ENCODE measurements at regions not wholly inside any gene's neighbourhood (a gene's known extent, or its start where the extent isn't known, plus 50 kb on each side); places are given as distances from the start of the nearest gene placed in this dataset.

- no peaks in the 10 kb centered on the region for H3K36me3 ChIP-seq (ENCODE audit: control insufficient read depth in 4 of 4, insufficient read depth in 4 of 4, low read length in 4 of 4)
- no peak for ATAC-seq (ENCODE audit: insufficient read depth, low FRiP score)
- no peak overlapping the region for H3K27ac ChIP-seq (ENCODE audit: low read depth in 1 of 2, low read length in 1 of 2)
- H3K9me3 ChIP-seq (ENCODE audit: control insufficient read depth in 4 of 4, insufficient read depth in 3 of 4, low read length in 3 of 4): no peaks in the 10 kb centered on the region
- no peak overlapping the region for H3K4me3 ChIP-seq
- no peaks in the 10 kb centered on the region for H3K27me3 ChIP-seq (ENCODE audit: control insufficient read depth in 3 of 3, insufficient read depth in 3 of 3, low read length in 2 of 3)
- WGBS, 2 donors: 71 to 74% methylated on average over 15 of the region's 15 CpGs
- peak in 2 of 3 donors; percentile 28 to 30 for DNase-seq
- no peak overlapping the region for H3K9ac ChIP-seq (ENCODE audit: insufficient read depth in 1 of 2, low read length in 2 of 2)
- TF ChIP-seq CTCF (IDR thresholded peaks at IDR 0.05; ENCODE audit: control extremely low read depth, extremely low read depth): no peak
- H3K4me1 ChIP-seq (ENCODE audit: control insufficient read depth in 5 of 5, insufficient read depth in 5 of 5, low read length in 5 of 5): no peaks in the 10 kb centered on the region
Measured at GRCh38 chr6:99130897-99131873, 183.4 kb upstream of the FBXL4 start.

- H3K9ac ChIP-seq (ENCODE audit: insufficient read depth in 1 of 2, low read length in 2 of 2): no peak overlapping the region
- no peak overlapping the region for H3K4me3 ChIP-seq
- H3K27ac ChIP-seq (ENCODE audit: low read depth in 1 of 2, low read length in 1 of 2): no peak overlapping the region
- no peaks in the 10 kb centered on the region for H3K27me3 ChIP-seq (ENCODE audit: control insufficient read depth in 3 of 3, insufficient read depth in 3 of 3, low read length in 2 of 3)
- H3K9me3 ChIP-seq (ENCODE audit: control insufficient read depth in 4 of 4, insufficient read depth in 3 of 4, low read length in 3 of 4): no peaks in the 10 kb centered on the region
- ATAC-seq (ENCODE audit: insufficient read depth, low FRiP score) (no peak), DNase-seq (no peak)
- no peaks in the 10 kb centered on the region for H3K36me3 ChIP-seq (ENCODE audit: control insufficient read depth in 4 of 4, insufficient read depth in 4 of 4, low read length in 4 of 4)
- WGBS, 2 donors: 85 to 95% methylated on average over 2 of the region's 2 CpGs
- no peaks in the 10 kb centered on the region for H3K4me1 ChIP-seq (ENCODE audit: control insufficient read depth in 5 of 5, insufficient read depth in 5 of 5, low read length in 5 of 5)
- TF ChIP-seq CTCF (IDR thresholded peaks at IDR 0.05; ENCODE audit: control extremely low read depth, extremely low read depth): no peak
Measured at GRCh38 chr6:99129835-99130234, 182.1 kb upstream of the FBXL4 start.

GRCh38 chr6:99121748-99122147 lies 174.0 kb upstream of the FBXL4 start:
- 40 to 47% methylated on average over 3 of the region's 3 CpGs for WGBS, 2 donors
- DNase-seq: no peak
- ATAC-seq (ENCODE audit: insufficient read depth, low FRiP score): no peak
- H3K27me3 ChIP-seq (ENCODE audit: control insufficient read depth in 3 of 3, insufficient read depth in 3 of 3, low read length in 2 of 3): no peaks in the 10 kb centered on the region
- H3K27ac ChIP-seq (ENCODE audit: low read depth in 1 of 2, low read length in 1 of 2): no peak overlapping the region
- H3K9ac ChIP-seq (ENCODE audit: insufficient read depth in 1 of 2, low read length in 2 of 2): no peak overlapping the region
- no peaks in the 10 kb centered on the region for H3K36me3 ChIP-seq (ENCODE audit: control insufficient read depth in 4 of 4, insufficient read depth in 4 of 4, low read length in 4 of 4)
- no peak overlapping the region for H3K4me3 ChIP-seq
- no peak for TF ChIP-seq CTCF (IDR thresholded peaks at IDR 0.05; ENCODE audit: control extremely low read depth, extremely low read depth)
- no peaks in the 10 kb centered on the region for H3K4me1 ChIP-seq (ENCODE audit: control insufficient read depth in 5 of 5, insufficient read depth in 5 of 5, low read length in 5 of 5)
- H3K9me3 ChIP-seq (ENCODE audit: control insufficient read depth in 4 of 4, insufficient read depth in 3 of 4, low read length in 3 of 4): no peaks in the 10 kb centered on the region
